Activated CD4-positive, alpha-beta T cell treated with anti-CD3 and anti-CD28 coated beads, Interleukin-2, amount 10 ng/mL, durations not matched to agents 24 days and 14 days (primary cell): ENCODE measurements at regions not wholly inside any gene's neighbourhood (a gene's known extent, or its start where the extent isn't known, plus 50 kb on each side); places are given as distances from the start of the nearest gene placed in this dataset.

Experiments
- DNase-seq: peaks from one replicate; pipeline ENCODE4 v3.0.0; 2022
- H3K27ac Mint-ChIP-seq: one replicate; pipeline ENCODE4 v1.8.0; 2022; ENCODE audit warnings: mild to moderate bottlenecking, mixed read lengths
- H3K27me3 Mint-ChIP-seq: one replicate; pipeline ENCODE4 v1.8.0; 2022; ENCODE audit warnings: mixed read lengths
- H3K36me3 Mint-ChIP-seq: one replicate; pipeline ENCODE4 v1.8.0; 2022; ENCODE audit warnings: low read depth, mild to moderate bottlenecking, mixed read lengths
- H3K4me1 Mint-ChIP-seq: one replicate; pipeline ENCODE4 v1.8.0; 2021; ENCODE audit warnings: mixed read lengths
- H3K4me3 Mint-ChIP-seq: one replicate; pipeline ENCODE4 v1.8.0; 2022; ENCODE audit warnings: mild to moderate bottlenecking, moderate library complexity, mixed read lengths
- H3K9me3 Mint-ChIP-seq: one replicate; pipeline ENCODE4 v1.8.0; 2021; ENCODE audit warnings: mixed read lengths
- intact Hi-C: fragments of 100-400 bp; cut with micrococcal nuclease; formaldehyde crosslinking; loops from one replicate; pipeline ENCODE4 v1.15.1; 2023

GRCh38 chr19:30870876-30871275 is 478.4 kb downstream of the TSHZ3 start:
- no peaks in the 10 kb centered on the region for H3K27me3 Mint-ChIP-seq
- no peaks in the 10 kb centered on the region for H3K36me3 Mint-ChIP-seq
- H3K27ac Mint-ChIP-seq: no peak overlapping the region
- no peak for DNase-seq
- no peaks in the 10 kb centered on the region for H3K9me3 Mint-ChIP-seq
- no peaks in the 10 kb centered on the region for H3K4me1 Mint-ChIP-seq
- intact Hi-C loops: no loop called here
- H3K4me3 Mint-ChIP-seq: no peak overlapping the region

GRCh38 chr19:30865511-30865910 is 483.7 kb downstream of the TSHZ3 start:
- Mint-ChIP-seq H3K27me3 (no peaks in the 10 kb centered on the region), H3K27ac (no peak overlapping the region), H3K36me3 (no peaks in the 10 kb centered on the region), H3K4me1 (no peaks in the 10 kb centered on the region), H3K9me3 (no peaks in the 10 kb centered on the region), H3K4me3 (no peak overlapping the region)
- intact Hi-C loops: no loop called here
- no peak for DNase-seq

GRCh38 chr19:30864391-30865215 is 484.6 kb downstream of the TSHZ3 start:
- DNase-seq: no peak
- Mint-ChIP-seq H3K9me3 (no peaks in the 10 kb centered on the region), H3K27ac (no peak overlapping the region), H3K4me3 (no peak overlapping the region), H3K36me3 (no peaks in the 10 kb centered on the region), H3K4me1 (no peaks in the 10 kb centered on the region), H3K27me3 (no peaks in the 10 kb centered on the region)
- intact Hi-C loops: no loop called here

- intact Hi-C loops: no loop called here
- Mint-ChIP-seq H3K36me3 (no peaks in the 10 kb centered on the region), H3K27ac (no peak overlapping the region), H3K4me3 (no peak overlapping the region), H3K27me3 (no peaks in the 10 kb centered on the region), H3K4me1 (no peaks in the 10 kb centered on the region), H3K9me3 (no peaks in the 10 kb centered on the region)
- DNase-seq: no peak
Measured at GRCh38 chr19:30862876-30863275, 486.4 kb downstream of the TSHZ3 start.

- Mint-ChIP-seq H3K27ac (no peak overlapping the region), H3K4me3 (no peak overlapping the region), H3K9me3 (no peaks in the 10 kb centered on the region), H3K36me3 (no peaks in the 10 kb centered on the region), H3K4me1 (no peaks in the 10 kb centered on the region), H3K27me3 (no peaks in the 10 kb centered on the region)
- intact Hi-C loops: no loop called here
- DNase-seq: no peak
Measured at GRCh38 chr19:30861919-30862318, 487.3 kb downstream of the TSHZ3 start.

- no peaks in the 10 kb centered on the region for H3K27me3 Mint-ChIP-seq
- H3K27ac Mint-ChIP-seq: no peak overlapping the region
- intact Hi-C loops: no loop called here
- no peaks in the 10 kb centered on the region for H3K36me3 Mint-ChIP-seq
- no peaks in the 10 kb centered on the region for H3K4me1 Mint-ChIP-seq
- no peaks in the 10 kb centered on the region for H3K9me3 Mint-ChIP-seq
- DNase-seq: no peak
- no peak overlapping the region for H3K4me3 Mint-ChIP-seq
Measured at GRCh38 chr19:30857966-30858490, 485.8 kb downstream of the ZNF536 start.

GRCh38 chr19:30857388-30857787 is 485.2 kb downstream of the ZNF536 start:
- intact Hi-C loops: no loop called here
- Mint-ChIP-seq H3K9me3 (no peaks in the 10 kb centered on the region), H3K36me3 (no peaks in the 10 kb centered on the region)

GRCh38 chr19:30856786-30857185 is 484.6 kb downstream of the ZNF536 start:
- no peak for DNase-seq
- Mint-ChIP-seq H3K27me3 (no peaks in the 10 kb centered on the region), H3K4me1 (no peaks in the 10 kb centered on the region), H3K36me3 (no peaks in the 10 kb centered on the region), H3K27ac (no peak overlapping the region), H3K4me3 (no peak overlapping the region), H3K9me3 (no peaks in the 10 kb centered on the region)
- intact Hi-C loops: no loop called here

More at GRCh38 chr19:30857388-30857787, 485.2 kb downstream of the ZNF536 start:
- no peaks in the 10 kb centered on the region for H3K27me3 Mint-ChIP-seq
- no peak overlapping the region for H3K4me3 Mint-ChIP-seq
- no peak overlapping the region for H3K27ac Mint-ChIP-seq
- H3K4me1 Mint-ChIP-seq: no peaks in the 10 kb centered on the region
- DNase-seq: no peak

- no peaks in the 10 kb centered on the region for H3K36me3 Mint-ChIP-seq
- H3K4me3 Mint-ChIP-seq: no peak overlapping the region
- H3K27me3 Mint-ChIP-seq: no peaks in the 10 kb centered on the region
- H3K9me3 Mint-ChIP-seq: no peaks in the 10 kb centered on the region
- intact Hi-C loops: no loop called here
- no peak for DNase-seq
- no peak overlapping the region for H3K27ac Mint-ChIP-seq
- H3K4me1 Mint-ChIP-seq: no peaks in the 10 kb centered on the region
Measured at GRCh38 chr19:30856376-30856775, 484.2 kb downstream of the ZNF536 start.

GRCh38 chr19:30855442-30855841 is 483.3 kb downstream of the ZNF536 start:
- intact Hi-C loops: no loop called here
- no peak overlapping the region for H3K27ac Mint-ChIP-seq
- H3K4me3 Mint-ChIP-seq: no peak overlapping the region
- H3K36me3 Mint-ChIP-seq: no peaks in the 10 kb centered on the region
- H3K9me3 Mint-ChIP-seq: no peaks in the 10 kb centered on the region
- H3K27me3 Mint-ChIP-seq: no peaks in the 10 kb centered on the region
- no peak for DNase-seq
- no peaks in the 10 kb centered on the region for H3K4me1 Mint-ChIP-seq

GRCh38 chr19:30854661-30855060 is 482.5 kb downstream of the ZNF536 start:
- Mint-ChIP-seq H3K9me3 (no peaks in the 10 kb centered on the region), H3K4me3 (no peak overlapping the region), H3K36me3 (no peaks in the 10 kb centered on the region), H3K4me1 (no peaks in the 10 kb centered on the region), H3K27me3 (no peaks in the 10 kb centered on the region), H3K27ac (no peak overlapping the region)
- no peak for DNase-seq
- intact Hi-C loops: no loop called here

- Mint-ChIP-seq H3K27ac (no peak overlapping the region), H3K4me3 (no peak overlapping the region), H3K4me1 (no peaks in the 10 kb centered on the region), H3K36me3 (no peaks in the 10 kb centered on the region), H3K9me3 (no peaks in the 10 kb centered on the region), H3K27me3 (no peaks in the 10 kb centered on the region)
- intact Hi-C loops: no loop called here
- DNase-seq: no peak
Measured at GRCh38 chr19:30854207-30854606, 482.0 kb downstream of the ZNF536 start.

- intact Hi-C loops: no loop called here
- H3K27ac Mint-ChIP-seq: no peak overlapping the region
- no peak for DNase-seq
- no peaks in the 10 kb centered on the region for H3K36me3 Mint-ChIP-seq
- no peaks in the 10 kb centered on the region for H3K9me3 Mint-ChIP-seq
- no peak overlapping the region for H3K4me3 Mint-ChIP-seq
- H3K4me1 Mint-ChIP-seq: no peaks in the 10 kb centered on the region
- no peaks in the 10 kb centered on the region for H3K27me3 Mint-ChIP-seq
Measured at GRCh38 chr19:30853036-30853435, 480.9 kb downstream of the ZNF536 start.

- Mint-ChIP-seq H3K9me3 (no peaks in the 10 kb centered on the region), H3K4me1 (no peaks in the 10 kb centered on the region)
- no peak for DNase-seq
Measured at GRCh38 chr19:30852168-30852567, 480.0 kb downstream of the ZNF536 start.

GRCh38 chr19:30851646-30852045 is 479.5 kb downstream of the ZNF536 start:
- Mint-ChIP-seq H3K4me1 (no peaks in the 10 kb centered on the region), H3K27me3 (no peaks in the 10 kb centered on the region), H3K36me3 (no peaks in the 10 kb centered on the region), H3K27ac (no peak overlapping the region), H3K4me3 (no peak overlapping the region), H3K9me3 (no peaks in the 10 kb centered on the region)
- no peak for DNase-seq
- intact Hi-C loops: no loop called here

More at GRCh38 chr19:30852168-30852567, 480.0 kb downstream of the ZNF536 start:
- Mint-ChIP-seq H3K27me3 (no peaks in the 10 kb centered on the region), H3K4me3 (no peak overlapping the region), H3K36me3 (no peaks in the 10 kb centered on the region), H3K27ac (no peak overlapping the region)
- intact Hi-C loops: no loop called here
